HG03025 (cell line): ENCODE measurements at regions not wholly inside any gene's neighbourhood (a gene's known extent, or its start where the extent isn't known, plus 50 kb on each side); places are given as distances from the start of the nearest gene placed in this dataset.
"Not testable (repeated sequence)": the region's sequence is repeated elsewhere in the genome, so short reads cannot be mapped to it uniquely, and the experiment has no call there.

Experiments used
- ATAC-seq: cut with Tn5 transposase; IDR thresholded peaks from one replicate; pipeline ENCODE4 v1.9.1; 2021; ENCODE audit warnings: mild to moderate bottlenecking, moderate library complexity; ENCODE audit not compliant: unreplicated experiment, low FRiP score

DNA sequence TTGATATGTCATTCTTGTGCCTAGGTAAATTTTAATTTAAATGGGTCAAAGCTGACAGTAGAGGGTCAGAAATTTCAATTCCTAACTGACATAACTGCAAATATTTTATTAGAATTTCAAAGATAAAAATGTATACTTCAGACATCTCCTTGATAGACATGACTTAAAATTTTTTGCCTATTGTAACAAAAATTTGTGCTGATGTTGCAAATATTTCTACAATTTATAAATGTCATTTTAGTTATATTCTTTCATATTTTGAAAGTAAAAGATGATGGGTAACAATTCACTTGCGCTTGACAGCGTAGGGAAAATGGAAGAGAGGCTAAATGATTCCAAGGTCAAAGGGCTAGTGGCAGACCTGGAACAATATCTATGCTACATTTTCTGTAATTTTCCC lies 220.3 kb upstream of the ST8SIA4 start:
- ATAC-seq, result no peak

DNA sequence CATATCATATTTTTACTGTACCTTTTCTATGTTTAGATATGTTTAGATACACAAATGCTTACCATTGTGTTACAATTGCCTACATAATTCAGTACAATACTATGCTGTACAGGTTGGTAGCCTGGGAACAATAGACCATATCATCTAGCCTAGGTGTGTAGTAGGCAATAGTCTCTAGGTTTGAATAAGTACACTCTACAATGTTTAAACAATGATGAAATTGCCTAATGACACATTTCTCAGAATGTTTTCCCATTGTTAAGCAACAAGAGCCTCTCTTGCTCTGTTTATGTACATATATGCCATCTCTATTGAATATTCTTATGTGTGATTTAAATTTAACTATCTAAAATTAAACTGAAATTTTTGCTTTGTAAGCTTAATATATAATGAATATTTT lies 209.6 kb upstream of the ST8SIA4 start:
- no peak for ATAC-seq

DNA sequence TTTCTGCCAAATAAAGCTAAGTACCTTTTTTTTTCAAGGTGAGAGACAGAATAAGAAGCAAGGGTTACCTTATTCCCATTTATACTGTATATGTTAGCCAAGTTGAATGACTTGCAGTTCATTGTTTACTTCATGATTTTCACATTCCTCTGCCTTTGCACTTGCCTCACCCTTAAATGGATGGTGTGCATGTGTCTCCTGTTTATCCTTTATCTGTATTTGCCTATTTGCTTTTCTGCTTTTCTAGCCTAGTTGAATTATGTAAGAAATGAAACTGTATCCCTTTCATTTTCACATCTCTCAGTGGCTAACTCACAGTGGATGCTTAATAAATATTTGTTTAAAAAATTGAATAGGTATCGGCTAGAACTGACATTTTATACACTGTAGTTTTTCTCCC lies 200.8 kb upstream of the ST8SIA4 start:
- no peak for ATAC-seq

DNA sequence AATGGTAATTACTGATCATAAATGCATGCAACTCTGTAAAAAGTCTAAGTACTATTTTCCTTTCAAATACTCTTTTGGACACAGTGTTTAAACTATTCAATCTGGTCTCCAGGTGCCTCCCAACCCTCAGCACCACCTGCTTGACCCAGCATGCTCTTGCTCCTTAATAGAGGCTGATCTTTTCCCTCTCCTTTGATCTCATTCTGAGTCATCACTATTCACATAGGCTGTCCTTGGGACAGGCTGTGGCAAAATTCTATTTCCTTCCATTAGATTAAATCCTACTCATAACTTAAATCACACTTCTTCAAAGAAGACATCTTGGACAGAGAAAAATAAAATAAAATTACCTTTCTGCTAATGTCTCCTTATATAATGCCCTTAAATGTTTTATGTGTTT lies 199.4 kb upstream of the ST8SIA4 start:
- ATAC-seq, result no peak

DNA sequence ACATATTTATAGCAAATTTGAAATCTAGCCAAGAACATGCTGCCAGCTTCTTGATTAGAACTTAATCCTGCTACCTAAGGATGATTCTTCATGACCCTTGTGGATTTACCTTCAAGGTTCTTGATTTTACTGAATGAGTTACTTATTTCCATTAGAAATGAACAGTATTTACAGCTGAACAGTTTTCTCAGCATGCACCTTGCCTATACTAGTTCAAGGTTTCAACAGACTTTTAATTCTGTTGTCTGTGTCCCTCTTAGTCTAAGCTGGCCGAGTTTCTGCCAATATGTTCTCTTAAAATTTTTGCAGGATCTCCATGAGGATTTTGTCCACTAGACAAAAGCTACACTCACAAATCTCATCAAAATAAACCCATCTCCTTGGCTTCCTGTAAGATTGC lies 188.8 kb upstream of the ST8SIA4 start:
- ATAC-seq, result no peak

DNA sequence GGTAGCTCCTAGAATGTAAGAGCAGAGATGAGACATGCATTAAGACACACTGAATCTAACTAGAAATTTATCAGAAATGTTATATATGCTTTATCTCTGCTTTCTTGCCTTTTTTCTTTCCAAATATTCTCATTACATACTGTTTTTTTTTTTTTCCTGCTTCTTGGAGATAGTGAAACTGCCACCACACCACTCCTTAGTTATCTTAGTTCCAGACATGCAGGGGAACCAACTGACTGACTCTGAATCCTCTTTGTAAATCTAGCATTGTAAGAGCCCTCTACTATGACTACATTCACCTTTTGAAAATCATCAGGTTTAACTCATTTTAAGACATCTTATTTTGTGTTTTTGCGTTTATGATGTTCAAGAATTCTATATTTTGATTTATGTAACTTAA lies 181.3 kb upstream of the ST8SIA4 start:
- ATAC-seq, result no peak

DNA sequence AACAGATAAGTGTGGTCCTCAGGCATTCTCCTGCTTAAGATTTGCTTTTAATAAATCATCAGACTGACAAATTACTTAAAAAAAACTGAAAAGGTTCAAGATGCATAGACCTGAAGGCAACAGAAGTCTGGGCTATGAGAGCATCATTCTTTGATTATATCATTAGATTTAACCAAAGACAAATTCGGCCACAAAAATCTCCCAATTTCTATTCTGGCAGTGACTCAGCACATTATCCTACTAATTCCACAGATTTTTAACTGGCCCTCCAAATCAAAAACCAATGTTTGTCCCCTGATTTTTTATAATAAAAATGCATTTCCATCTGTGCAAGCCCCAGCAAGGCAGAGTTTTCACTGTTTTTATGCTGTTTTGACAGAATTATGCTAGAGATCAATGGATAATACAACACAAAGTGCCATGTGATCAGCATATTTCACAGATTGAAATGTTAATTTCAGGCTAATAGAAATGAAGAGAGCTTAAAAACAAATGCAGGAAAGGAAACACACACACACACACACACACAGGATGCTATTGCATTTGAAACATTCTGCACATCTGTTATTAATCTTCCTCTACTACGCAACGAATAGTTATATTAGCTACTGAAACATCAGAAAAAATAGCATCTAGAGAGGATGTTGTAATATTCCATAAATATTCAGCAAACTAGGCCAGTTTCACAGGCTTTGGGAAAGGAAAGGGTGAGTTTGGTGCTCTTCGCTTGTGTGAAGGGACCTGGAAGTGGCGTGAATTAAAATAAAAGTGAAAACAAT lies 177.6 kb upstream of the ST8SIA4 start:
- no peak for ATAC-seq

DNA sequence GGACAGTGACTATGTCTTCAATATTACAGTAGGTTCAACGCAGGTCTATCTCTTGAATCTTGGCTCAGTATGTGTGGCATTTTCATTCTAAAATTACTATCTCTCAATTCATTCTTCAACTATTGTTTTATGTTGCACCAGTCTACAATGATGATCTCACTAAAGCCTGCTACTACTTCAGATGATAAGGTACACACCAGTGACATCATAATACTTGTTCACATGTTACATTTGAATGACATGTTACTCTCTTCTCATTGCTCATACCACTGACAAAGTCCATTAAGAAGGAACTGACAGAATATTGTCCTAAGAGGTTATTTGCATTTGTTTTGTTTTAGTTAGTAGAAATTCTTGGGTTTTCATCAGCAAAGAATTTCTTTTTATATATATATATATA lies 165.2 kb upstream of the ST8SIA4 start:
- ATAC-seq, result no peak

DNA sequence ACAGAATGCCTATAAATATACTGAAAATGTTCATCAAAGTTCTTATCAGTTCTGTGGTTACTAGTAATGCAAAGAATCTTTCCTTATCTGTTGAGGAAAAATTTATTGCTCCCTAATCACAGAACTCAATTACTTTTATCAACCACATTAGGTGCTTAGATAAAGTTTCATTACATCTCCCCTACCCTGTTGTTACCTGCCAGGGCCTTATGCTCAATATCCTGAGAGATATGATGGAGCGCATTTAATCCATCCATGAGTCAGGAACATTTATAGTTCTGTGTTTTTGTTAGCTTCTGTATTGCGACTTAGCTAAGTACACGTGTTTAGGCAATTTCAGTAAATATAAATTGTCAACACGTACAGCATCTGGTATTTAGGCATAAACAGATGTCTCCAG lies 164.3 kb upstream of the ST8SIA4 start:
- no peak for ATAC-seq

DNA sequence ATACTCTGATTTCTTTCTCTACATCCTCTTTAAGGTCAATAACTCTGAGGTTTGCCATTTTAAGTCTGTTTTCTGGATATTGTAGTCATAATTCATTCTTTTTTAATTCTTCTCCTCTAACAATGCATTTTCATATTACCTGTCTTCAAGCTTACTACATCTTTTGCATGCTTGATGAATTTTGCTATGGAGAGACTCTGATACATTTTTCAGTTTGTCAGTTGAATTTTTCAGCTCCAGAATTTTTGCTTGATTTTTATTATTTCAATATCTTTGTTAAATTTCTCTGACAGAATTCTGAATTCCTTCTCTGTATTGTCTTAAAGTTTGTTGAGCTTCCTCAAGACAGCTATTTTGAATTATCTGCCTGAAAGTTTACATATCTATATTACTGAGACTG lies 159.8 kb upstream of the ST8SIA4 start:
- ATAC-seq, result no peak

DNA sequence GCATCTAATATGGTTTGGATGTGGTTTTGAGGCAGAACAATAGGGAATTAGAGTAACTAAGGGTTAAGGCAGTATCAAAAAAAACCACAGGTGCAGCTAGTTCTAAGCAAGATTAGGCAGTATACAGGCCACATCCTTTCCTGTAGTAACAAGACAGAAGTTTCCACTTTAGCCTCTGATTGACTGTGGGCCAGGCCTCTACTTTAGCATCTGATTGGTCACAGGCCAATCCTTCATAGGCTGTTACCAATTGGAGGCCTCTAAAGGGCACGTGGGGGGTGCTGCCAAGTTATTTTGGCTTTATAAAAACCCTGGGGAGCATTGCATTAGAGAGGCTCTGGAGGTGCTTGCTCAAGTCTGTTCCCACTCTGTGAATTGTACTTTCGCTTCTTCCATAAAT lies 144.1 kb upstream of the ST8SIA4 start:
- no peak for ATAC-seq

DNA sequence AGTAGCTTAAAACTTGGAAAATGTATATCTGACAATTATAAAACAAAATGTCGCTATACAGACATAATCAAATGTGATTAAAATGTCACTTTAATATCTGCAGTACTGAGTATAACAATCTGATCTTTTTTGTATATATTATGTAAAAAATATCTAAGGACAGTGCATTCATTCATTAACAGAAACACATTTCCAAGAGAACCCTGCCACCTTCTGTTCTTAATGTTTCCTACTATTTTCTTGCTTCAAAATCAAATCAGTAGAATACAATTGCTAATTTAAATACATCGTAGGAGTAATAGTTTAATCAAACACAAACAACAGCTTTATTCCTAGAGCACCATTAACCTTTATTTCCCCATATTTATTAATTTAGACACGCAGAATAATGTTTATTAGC lies 142.6 kb upstream of the ST8SIA4 start:
- no peak for ATAC-seq

DNA sequence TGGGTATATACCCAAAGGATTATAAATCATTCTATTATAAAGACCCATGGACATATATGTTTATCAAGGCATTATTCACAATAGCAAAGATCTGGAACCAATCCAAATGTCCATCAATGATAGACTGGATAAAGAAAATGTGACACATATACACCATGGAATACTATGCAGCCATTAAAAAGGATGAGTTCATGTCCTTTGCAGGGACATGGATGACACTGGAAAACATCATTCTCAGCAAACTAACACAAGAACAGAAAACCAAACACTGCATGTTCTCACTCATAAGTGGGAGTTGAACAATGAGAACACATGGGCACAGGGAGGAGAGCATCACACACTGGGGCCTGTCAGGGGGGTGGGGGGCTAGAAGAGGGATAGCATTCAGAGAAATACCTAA lies 136.9 kb upstream of the ST8SIA4 start:
- ATAC-seq, result not testable (repeated sequence)

DNA sequence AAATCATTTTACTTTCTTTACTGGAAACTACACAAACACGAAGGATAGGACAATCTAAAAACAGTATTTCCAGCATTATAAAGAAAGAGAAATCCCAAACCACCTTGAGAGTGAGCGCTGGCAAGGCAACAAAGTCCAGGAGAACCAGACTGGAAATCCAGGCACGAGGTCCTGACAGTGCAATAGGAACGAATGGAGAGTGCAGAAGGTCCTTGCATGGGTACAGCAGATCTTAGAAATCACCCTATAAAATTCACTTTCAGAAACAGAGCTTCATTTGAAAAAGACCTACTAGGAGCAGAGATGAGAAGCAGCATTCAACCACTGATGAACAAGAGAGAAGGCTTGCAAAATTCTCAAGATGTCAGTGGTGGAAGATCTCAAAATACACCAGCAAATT lies 133.7 kb upstream of the ST8SIA4 start:
- ATAC-seq, result no peak

DNA sequence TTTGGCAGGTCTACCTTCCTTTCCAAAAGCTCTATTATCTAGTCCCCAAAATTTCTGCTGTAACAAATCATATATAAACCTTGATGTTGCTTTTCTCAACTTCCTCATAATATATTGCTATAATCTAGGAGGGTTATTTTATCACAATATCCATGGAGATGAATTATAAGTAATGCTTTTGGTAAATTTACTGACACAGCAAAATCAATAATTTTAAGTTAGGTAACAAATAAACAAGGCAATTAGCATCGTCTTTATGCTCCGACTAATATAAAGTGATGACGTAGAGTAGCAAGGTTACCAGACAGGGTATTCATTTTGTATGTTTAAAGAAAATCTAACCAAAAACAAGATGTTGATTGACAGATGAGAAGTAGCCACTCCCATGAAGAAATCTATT lies 132.3 kb upstream of the ST8SIA4 start:
- ATAC-seq, result no peak

DNA sequence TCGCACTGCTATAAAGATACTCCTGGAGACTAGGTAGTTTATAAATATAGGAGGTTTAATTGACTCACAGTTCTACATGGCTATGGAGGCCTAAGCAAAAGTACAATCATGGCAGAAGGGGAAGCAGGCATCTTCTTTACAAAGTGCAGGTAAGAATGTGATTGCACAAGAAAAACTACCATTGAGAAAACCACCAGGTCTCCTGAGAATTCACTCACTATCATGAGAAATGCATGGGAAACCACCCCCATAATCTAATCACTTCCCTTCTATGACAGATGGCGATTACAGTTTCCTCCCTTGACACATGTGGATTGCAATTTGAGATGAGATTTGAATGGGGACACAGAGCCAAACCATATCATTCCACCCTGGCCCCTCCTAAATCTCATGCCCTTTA lies 121.2 kb upstream of the ST8SIA4 start:
- ATAC-seq, result no peak

DNA sequence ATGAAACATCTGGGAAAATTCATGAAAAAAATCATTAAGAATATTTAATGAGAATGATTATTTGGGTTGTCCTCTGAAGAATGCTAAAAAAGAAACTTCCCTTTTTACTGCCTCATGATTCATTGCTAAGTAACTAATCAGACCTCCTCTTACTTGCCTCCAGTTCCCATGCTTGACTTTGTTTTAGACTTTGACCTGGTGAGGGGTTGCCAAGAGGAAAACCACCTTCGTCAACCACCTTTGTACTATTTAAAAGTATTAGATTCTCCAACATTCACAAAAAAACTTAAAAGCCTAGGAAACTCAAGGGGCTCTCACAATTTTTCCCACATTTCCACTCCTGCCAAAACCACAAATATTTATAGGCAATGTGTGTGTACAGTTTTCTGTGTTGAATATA lies 115.2 kb upstream of the ST8SIA4 start:
- no peak for ATAC-seq

DNA sequence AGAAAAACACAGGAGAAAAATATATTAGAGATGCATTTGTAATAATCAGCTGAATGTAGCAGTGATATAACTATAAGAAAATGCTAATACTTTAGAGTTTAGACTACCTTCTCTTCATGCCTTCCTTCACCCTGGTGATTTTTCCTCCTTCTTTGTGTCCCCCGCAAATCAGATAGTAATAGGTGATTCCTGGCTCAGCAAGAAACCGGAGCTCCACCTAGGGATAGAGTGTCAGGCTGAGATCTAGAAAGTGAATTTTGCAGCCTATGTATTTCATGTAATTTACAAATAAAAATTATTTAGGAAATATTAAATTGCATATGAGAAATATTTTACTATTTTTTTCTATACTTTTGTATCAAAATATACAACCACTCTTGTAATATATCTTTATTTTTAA lies 109.8 kb upstream of the ST8SIA4 start:
- ATAC-seq, result no peak

DNA sequence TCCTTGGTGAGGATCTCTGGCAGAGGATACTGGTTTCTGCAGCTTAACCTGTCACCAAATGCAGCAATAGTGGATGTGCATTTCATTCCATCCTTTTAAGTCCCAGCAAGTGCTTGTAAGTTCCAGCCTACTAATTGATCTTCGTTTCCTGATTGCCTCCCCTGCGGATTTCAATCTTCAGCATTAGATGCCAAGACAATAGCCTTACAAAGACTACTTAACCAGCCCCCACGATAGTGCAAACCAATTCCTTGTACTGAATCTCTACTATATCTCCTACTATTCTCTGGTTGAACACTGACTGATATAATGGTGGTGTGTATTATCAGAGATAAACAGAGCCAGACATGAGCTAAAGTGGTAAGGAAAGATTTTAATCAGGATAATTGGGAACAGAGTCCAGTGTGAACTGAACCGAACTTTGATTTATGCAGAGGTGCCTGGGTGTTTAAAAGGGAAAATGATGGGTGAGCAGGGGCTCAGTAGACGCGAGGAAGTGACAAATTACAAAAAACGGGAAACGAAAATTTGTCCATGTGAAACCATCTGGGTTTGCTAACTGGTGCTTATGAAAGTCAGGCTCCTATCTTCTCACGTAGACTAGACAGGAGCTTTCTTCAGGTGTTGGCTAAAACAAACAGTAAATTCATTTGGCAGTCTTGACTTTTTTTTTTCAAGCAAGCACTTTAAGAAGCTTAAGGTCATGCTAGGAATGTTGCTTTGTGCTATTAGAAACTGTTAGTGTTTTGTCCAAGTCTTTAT lies 106.9 kb upstream of the ST8SIA4 start:
- ATAC-seq, result peak; percentile 96

DNA sequence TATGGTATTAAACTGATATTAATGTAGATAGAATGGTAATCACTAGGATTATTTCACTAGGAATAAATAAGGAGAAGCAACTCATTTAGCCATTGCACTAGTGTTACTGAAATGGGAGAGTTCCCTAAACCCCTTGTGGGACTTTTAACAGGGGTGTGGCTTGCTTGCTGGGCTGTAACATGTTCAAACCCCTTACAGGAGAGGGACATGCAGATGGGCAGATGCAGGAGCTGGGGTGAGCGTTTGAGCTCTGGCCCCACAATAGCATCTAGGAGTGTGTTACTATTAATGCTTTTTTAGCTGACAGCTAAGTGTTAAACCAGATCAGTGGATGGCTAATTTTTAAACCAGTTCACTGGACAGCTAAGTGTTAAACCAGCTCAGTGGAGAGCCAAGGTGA lies 89.3 kb upstream of the ST8SIA4 start:
- ATAC-seq, result no peak

DNA sequence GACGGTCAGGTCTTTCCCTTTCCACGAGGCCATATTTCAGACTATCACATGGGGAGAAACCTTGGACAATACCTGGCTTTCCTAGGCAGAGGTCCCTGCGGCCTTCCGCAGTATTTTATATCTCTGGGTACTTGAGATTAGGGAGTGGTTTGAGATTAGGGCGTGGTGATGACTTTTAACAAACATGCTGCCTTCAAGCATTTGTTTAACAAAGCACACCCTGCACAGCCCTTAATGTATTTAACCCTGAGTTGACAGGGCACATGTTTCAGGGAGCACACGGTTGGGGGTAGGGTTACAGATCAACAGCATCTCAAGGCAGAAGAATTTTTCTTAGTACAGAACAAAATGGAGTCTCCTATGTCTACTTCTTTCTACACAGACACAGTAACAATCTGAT lies 80.5 kb upstream of the ST8SIA4 start:
- not testable (repeated sequence) for ATAC-seq

DNA sequence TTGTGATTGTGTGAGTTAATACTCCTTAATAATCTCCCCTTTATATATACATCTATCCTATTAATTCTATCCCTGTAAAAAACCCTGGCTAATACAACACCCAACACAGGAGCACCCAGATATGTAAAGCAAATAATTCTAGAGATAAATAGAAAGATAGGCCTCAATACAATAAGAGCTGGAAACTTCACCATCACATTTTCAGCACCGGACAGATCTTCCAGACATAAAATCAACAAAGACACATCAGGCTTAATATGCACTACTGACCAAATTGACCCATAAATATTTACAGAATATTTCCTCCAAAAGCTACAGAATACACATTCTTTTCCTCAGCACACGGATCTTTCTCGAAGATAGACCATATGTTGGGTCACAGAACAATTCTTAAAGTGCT lies 71.0 kb upstream of the ST8SIA4 start:
- ATAC-seq, result no peak
